LNCAP (cell line): ENCODE measurements at regions not wholly inside any gene's neighbourhood (a gene's known extent, or its start where the extent isn't known, plus 50 kb on each side); places are given as distances from the start of the nearest gene placed in this dataset.

ENCODE experiments used
- TF ChIP-seq, protein P1 (sequence below): fragments of 450-650 bp; IDR thresholded peaks from 2 replicates; pipeline ENCODE4 v1.5.1; 2017; ENCODE audit warnings: mild to moderate bottlenecking

DNA sequence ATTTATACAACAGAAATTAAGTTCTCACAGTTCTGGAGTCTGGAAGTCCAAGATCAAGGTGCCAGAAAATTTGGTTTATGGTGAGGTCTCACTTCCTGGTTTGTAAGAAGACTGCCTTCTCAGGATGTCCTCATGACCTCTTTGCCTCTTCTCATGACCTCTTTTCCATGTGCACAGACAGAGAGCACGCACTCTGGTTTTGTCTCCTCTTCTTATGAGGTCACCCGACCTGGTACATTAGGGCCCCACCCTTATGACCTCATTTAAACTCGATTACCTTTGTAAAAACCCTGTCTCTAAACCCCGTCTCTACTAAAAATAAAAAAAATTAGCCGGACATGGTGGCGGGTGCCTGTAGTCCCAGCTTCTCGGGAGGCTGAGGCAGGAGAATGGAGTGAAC, 155.9 kb downstream of the KIT start:
- TF ChIP-seq, protein P1, sequence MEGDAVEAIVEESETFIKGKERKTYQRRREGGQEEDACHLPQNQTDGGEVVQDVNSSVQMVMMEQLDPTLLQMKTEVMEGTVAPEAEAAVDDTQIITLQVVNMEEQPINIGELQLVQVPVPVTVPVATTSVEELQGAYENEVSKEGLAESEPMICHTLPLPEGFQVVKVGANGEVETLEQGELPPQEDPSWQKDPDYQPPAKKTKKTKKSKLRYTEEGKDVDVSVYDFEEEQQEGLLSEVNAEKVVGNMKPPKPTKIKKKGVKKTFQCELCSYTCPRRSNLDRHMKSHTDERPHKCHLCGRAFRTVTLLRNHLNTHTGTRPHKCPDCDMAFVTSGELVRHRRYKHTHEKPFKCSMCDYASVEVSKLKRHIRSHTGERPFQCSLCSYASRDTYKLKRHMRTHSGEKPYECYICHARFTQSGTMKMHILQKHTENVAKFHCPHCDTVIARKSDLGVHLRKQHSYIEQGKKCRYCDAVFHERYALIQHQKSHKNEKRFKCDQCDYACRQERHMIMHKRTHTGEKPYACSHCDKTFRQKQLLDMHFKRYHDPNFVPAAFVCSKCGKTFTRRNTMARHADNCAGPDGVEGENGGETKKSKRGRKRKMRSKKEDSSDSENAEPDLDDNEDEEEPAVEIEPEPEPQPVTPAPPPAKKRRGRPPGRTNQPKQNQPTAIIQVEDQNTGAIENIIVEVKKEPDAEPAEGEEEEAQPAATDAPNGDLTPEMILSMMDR, result no peak

GRCh38 chr4:54806351-54806750, 148.6 kb downstream of the KIT start:
- TF ChIP-seq, protein P1, result no peak

- TF ChIP-seq, protein P1, result no peak
These were observed 144.6 kb downstream of the KIT start for GRCh38 chr4:54802336-54802735.

GRCh38 chr4:54800831-54801530, 143.2 kb downstream of the KIT start:
- TF ChIP-seq, protein P1, result no peak

DNA sequence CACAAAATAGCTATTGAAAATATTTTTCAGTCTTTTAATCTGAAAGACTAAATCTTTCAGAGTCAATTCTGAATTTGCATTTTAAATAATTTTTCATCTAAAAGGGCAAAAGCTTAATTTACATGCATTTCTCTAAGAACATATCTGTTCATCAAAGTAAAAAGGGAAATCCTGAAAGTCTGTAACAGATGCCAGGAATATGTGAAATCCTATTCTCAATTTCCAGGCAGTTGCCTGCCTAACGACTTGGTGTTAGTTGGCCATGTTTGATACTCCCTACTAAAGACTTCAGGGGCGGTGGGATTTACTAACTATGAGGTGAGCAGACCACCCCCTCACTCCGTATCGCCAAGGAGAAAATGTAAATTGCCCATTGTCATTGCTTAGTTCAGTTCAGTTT, 136.8 kb downstream of the KIT start:
- TF ChIP-seq, protein P1, result no peak

DNA sequence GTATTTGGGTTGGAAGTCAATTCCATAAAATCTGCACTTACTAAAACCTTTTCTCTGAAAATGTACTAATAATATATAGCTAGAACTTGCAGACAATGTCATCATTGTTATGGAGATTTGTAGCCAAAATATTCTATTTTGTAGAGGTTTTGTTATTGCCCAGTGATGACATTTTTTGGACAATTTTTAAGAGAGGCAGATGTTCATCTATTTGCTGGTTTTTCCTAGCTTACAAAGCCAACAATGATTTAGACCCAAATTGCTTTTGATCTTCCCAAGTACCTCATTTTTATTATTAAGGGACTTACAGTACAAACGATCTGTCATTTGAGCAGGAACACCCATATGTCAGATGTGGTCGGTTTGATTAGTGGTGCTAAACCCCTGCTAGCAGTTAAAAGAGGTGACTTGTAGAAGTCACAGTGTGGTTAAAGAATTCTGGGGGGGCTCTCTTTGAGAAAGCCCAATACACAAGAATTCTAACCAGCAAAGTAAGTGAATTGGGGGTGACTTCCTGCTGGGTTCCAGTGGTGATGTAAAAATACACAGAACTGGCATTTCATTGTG, 136.2 kb downstream of the KIT start:
- TF ChIP-seq, protein P1, result no peak
